Esophagus muscularis mucosa (tissue), 4 donors: ENCODE measurements at regions not wholly inside any gene's neighbourhood (a gene's known extent, or its start where the extent isn't known, plus 50 kb on each side); places are given as distances from the start of the nearest gene placed in this dataset.

ENCODE experiments used
- DNase-seq: peaks from one replicate; pipeline ENCODE4 v3.0.0-alpha.2; 2017; ENCODE audit errors: extremely low spot score
- H3K27ac ChIP-seq, 4 donors: fragments of 200-600 bp; sonication (generic); replicated peaks in 1 of 4; 1 replicate in 3 of 4; 2 replicates in 1 of 4; pipeline ENCODE4 v1.5.1; 2016 to 2019; ENCODE audit warnings: mild to moderate bottlenecking in 1 of 4
- H3K27me3 ChIP-seq, 4 donors: fragments of 200-600 bp; sonication (generic); one replicate each; pipeline versions ENCODE4 v1.5.1 to v1.6.0; 2016 to 2019
- H3K36me3 ChIP-seq, 4 donors: fragments of 200-600 bp; sonication (generic); one replicate each; pipeline ENCODE4 v1.5.1; 2016 to 2019
- H3K4me1 ChIP-seq, 4 donors: fragments of 200-600 bp; sonication (generic); one replicate each; pipeline ENCODE4 v1.5.1; 2016 to 2019
- H3K4me3 ChIP-seq, 4 donors: fragments of 200-600 bp; sonication (generic); 1 replicate in 2 of 4; 2 replicates in 2 of 4; pipeline ENCODE4 v1.5.1; 2016 to 2019; ENCODE audit warnings: mild to moderate bottlenecking in 4 of 4, moderate library complexity in 1 of 4
- H3K9me3 ChIP-seq, 4 donors: fragments of 200-600 bp; sonication (generic); 1 replicate in 3 of 4; 2 replicates in 1 of 4; pipeline ENCODE4 v1.5.1; 2016 to 2019
- EP300 ChIP-seq: sonication (generic); formaldehyde crosslinking; IDR thresholded peaks from one replicate; pipeline ENCODE4 v1.6.1; 2017; ENCODE audit warnings: antibody characterized with exemption
- POLR2A ChIP-seq: fragments of 450-650 bp; IDR thresholded peaks from one replicate; pipeline ENCODE4 v1.6.1; 2017; ENCODE audit warnings: antibody characterized with exemption, moderate library complexity, mild to moderate bottlenecking, low read depth
- POLR2AphosphoS5 ChIP-seq, 2 donors: sonication (generic); formaldehyde crosslinking; IDR thresholded peaks; one replicate each; pipeline ENCODE4 v1.6.1; 2017; ENCODE audit warnings: antibody characterized with exemption in 2 of 2
- WGBS: methylation state at CpG from one replicate; pipeline ENCODE4 v1.1.5; 2018; 5-methylcytosine and 5-hydroxymethylcytosine counted together
- intact Hi-C: fragments of 100-400 bp; cut with DNase I; formaldehyde crosslinking; loops from one replicate; pipeline ENCODE4 v1.15.1; 2023
- TF ChIP-seq, protein P1 (sequence below), 3 experiments: fragments of 200-600 bp in 2 of 3; fragments of 450-650 bp in 1 of 3; sonication (generic) in 2 of 3; IDR thresholded peaks; one replicate each; pipeline ENCODE4 v1.5.1; 2017 to 2019; ENCODE audit warnings: antibody characterized with exemption in 3 of 3, mild to moderate bottlenecking in 2 of 3, moderate library complexity in 1 of 3

DNA sequence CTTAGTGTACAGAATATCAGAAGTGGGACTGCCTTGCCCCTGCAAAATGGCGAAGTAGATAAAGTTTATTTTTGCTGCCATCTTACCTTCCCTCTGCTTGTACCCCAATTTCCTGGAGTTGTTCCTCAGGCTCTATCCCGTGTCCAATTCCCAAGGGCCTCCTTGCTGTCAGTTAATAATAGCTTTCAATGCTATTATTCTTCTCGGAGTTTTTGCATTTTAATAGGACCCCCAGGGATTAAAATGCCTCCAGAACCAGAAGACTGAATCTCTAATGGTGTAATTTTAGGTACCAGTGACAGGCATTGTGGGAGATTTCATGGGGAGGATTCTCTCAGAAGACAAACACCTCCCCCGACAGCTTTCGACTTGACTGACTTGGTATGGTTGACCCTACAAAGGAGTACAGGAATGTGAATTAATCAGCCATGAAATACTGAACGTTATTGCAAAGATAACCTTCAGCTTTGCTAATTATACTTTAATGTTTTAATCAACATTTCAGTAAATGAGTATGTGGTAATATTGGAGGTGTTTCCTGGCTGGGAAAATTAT lies 75.2 kb downstream of the ZNF22 start:
- 32% methylated on average over 6 of the region's 6 CpGs for WGBS
- H3K9me3 ChIP-seq: peaks cover 0 to 5% (median 2%) of the 10 kb centered on the region in 4 donors
- no peaks in the 10 kb centered on the region for H3K36me3 ChIP-seq
- no peaks in the 10 kb centered on the region for H3K27me3 ChIP-seq
- H3K27ac ChIP-seq: no peak overlapping the region
- no peak overlapping the region for H3K4me3 ChIP-seq
- intact Hi-C loops: no loop called here
- TF ChIP-seq POLR2AphosphoS5 (IDR thresholded peaks at IDR 0.05) (no peak), POLR2A (no peak), EP300 (no peak)
- TF ChIP-seq, protein P1, sequence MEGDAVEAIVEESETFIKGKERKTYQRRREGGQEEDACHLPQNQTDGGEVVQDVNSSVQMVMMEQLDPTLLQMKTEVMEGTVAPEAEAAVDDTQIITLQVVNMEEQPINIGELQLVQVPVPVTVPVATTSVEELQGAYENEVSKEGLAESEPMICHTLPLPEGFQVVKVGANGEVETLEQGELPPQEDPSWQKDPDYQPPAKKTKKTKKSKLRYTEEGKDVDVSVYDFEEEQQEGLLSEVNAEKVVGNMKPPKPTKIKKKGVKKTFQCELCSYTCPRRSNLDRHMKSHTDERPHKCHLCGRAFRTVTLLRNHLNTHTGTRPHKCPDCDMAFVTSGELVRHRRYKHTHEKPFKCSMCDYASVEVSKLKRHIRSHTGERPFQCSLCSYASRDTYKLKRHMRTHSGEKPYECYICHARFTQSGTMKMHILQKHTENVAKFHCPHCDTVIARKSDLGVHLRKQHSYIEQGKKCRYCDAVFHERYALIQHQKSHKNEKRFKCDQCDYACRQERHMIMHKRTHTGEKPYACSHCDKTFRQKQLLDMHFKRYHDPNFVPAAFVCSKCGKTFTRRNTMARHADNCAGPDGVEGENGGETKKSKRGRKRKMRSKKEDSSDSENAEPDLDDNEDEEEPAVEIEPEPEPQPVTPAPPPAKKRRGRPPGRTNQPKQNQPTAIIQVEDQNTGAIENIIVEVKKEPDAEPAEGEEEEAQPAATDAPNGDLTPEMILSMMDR (IDR thresholded peaks at IDR 0.05): no peak
- no peak for DNase-seq
- H3K4me1 ChIP-seq: no peaks in the 10 kb centered on the region

DNA sequence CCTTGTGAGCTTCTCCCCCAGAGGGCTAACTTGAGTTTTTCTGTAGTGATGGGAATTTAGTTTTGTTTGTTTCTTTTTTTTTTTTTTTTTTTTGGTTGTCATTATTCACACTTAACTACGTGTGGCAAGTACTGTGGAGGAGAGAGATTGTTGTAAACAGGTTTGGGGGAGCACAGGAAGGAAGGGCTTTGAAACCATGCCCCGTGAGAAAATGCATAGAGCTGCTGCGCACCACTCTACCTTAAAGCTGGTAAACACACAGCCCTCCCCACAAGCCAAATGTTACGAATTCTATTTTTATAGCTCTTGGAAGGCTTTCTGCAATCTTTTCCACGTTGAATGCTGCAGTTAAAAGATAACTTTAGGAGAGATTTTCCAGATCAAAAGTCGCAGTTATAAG lies 76.2 kb downstream of the ZNF22 start:
- TF ChIP-seq POLR2AphosphoS5 (IDR thresholded peaks at IDR 0.05): no peak
- no peak for TF ChIP-seq EP300
- TF ChIP-seq, protein P1 (IDR thresholded peaks at IDR 0.05): no peak
- TF ChIP-seq POLR2A: no peak
- Histone ChIP-seq H3K36me3 (no peaks in the 10 kb centered on the region), H3K4me3 (no peak overlapping the region), H3K27me3 (no peaks in the 10 kb centered on the region), H3K27ac (no peak overlapping the region), H3K9me3 (no peaks in the 10 kb centered on the region), H3K4me1 (no peaks in the 10 kb centered on the region)
- WGBS: 23% methylated on average over 6 of the region's 6 CpGs
- intact Hi-C loops: no loop called here
- no peak for DNase-seq

- Histone ChIP-seq H3K4me3 (no peak overlapping the region), H3K9me3 (peaks cover 0 to 5% (median under 1%) of the 10 kb centered on the region in 4 donors), H3K27me3 (no peaks in the 10 kb centered on the region), H3K27ac (no peak overlapping the region), H3K36me3 (no peaks in the 10 kb centered on the region), H3K4me1 (no peaks in the 10 kb centered on the region)
- TF ChIP-seq EP300: no peak
- TF ChIP-seq POLR2A: no peak
- TF ChIP-seq, protein P1 (IDR thresholded peaks at IDR 0.05): no peak
- TF ChIP-seq POLR2AphosphoS5 (IDR thresholded peaks at IDR 0.05): no peak
- DNase-seq: no peak
- intact Hi-C loops: no loop called here
- 64% methylated on average over 3 of the region's 3 CpGs for WGBS
Observed at GRCh38 chr10:45080331-45080730, 79.6 kb downstream of the ZNF22 start.

- TF ChIP-seq POLR2A: no peak
- TF ChIP-seq POLR2AphosphoS5 (IDR thresholded peaks at IDR 0.05): no peak
- no peak for TF ChIP-seq EP300
- TF ChIP-seq, protein P1 (IDR thresholded peaks at IDR 0.05): no peak
- DNase-seq: no peak
- WGBS: 79% methylated on average over 1 of the region's 1 CpG
- H3K36me3 ChIP-seq: no peaks in the 10 kb centered on the region
- H3K27me3 ChIP-seq: no peaks in the 10 kb centered on the region
- no peak overlapping the region for H3K27ac ChIP-seq
- intact Hi-C loops: no loop called here
- no peak overlapping the region for H3K4me3 ChIP-seq
- H3K9me3 ChIP-seq: peaks cover 0 to 16% (median 12%) of the 10 kb centered on the region in 4 donors
- H3K4me1 ChIP-seq: no peaks in the 10 kb centered on the region
Observed at GRCh38 chr10:45082176-45082575, 81.5 kb downstream of the ZNF22 start.

GRCh38 chr10:45091968-45092367 lies 91.2 kb downstream of the ZNF22 start:
- TF ChIP-seq POLR2A (no peak), POLR2AphosphoS5 (IDR thresholded peaks at IDR 0.05) (no peak), EP300 (no peak)
- TF ChIP-seq, protein P1 (IDR thresholded peaks at IDR 0.05): no peak
- Histone ChIP-seq H3K27ac (no peak overlapping the region), H3K27me3 (no peaks in the 10 kb centered on the region), H3K4me1 (no peaks in the 10 kb centered on the region), H3K4me3 (no peak overlapping the region), H3K36me3 (no peaks in the 10 kb centered on the region), H3K9me3 (no peaks in the 10 kb centered on the region)
- DNase-seq: no peak
- WGBS: 68% methylated on average over 5 of the region's 5 CpGs
- intact Hi-C loops: no loop called here
